Dermis blood vessel endothelial cell (primary cell): ENCODE measurements at regions not wholly inside any gene's neighbourhood (a gene's known extent, or its start where the extent isn't known, plus 50 kb on each side); places are given as distances from the start of the nearest gene placed in this dataset.
"Not testable (repeated sequence)": the region's sequence is repeated elsewhere in the genome, so short reads cannot be mapped to it uniquely, and the experiment has no call there.

ENCODE experiments used
- DNase-seq: peaks from one replicate; pipeline ENCODE4 v3.0.0; 2010

- no peak for DNase-seq
Measured at GRCh38 chrX:129158505-129158904, 364.8 kb downstream of the SMARCA1 start.

- DNase-seq: no peak
Measured at GRCh38 chrX:129145840-129146272, 377.4 kb downstream of the SMARCA1 start.

- no peak for DNase-seq
Measured at GRCh38 chrX:129145385-129145784, 377.9 kb downstream of the SMARCA1 start.

GRCh38 chrX:129144172-129145038 lies 378.9 kb downstream of the SMARCA1 start:
- DNase-seq: no peak

- no peak for DNase-seq
Measured at GRCh38 chrX:129139837-129140598, 383.3 kb downstream of the SMARCA1 start.

GRCh38 chrX:129125122-129125914 lies 398.0 kb downstream of the SMARCA1 start:
- no peak for DNase-seq

- no peak for DNase-seq
Measured at GRCh38 chrX:129123795-129124194, 399.5 kb downstream of the SMARCA1 start.

- no peak for DNase-seq
Measured at GRCh38 chrX:129116676-129117470, 406.4 kb downstream of the SMARCA1 start.

- no peak for DNase-seq
Measured at GRCh38 chrX:129115935-129116334, 407.4 kb downstream of the SMARCA1 start.

GRCh38 chrX:129115104-129115503 lies 408.2 kb downstream of the SMARCA1 start:
- peak; percentile 1 for DNase-seq

- DNase-seq: no peak
Measured at GRCh38 chrX:129111081-129111798, 412.1 kb downstream of the SMARCA1 start.

GRCh38 chrX:129108936-129109335 lies 414.4 kb downstream of the SMARCA1 start:
- no peak for DNase-seq

GRCh38 chrX:129099207-129099606 lies 424.1 kb downstream of the SMARCA1 start:
- DNase-seq: no peak

GRCh38 chrX:129097668-129098067 lies 425.6 kb downstream of the SMARCA1 start:
- no peak for DNase-seq

GRCh38 chrX:129093706-129094105 lies 429.6 kb downstream of the SMARCA1 start:
- DNase-seq: no peak

GRCh38 chrX:129092757-129093156 lies 430.5 kb downstream of the SMARCA1 start:
- DNase-seq: no peak

- DNase-seq: no peak
Measured at GRCh38 chrX:129092242-129092641, 431.0 kb downstream of the SMARCA1 start.

GRCh38 chrX:129091097-129091496 lies 432.2 kb downstream of the SMARCA1 start:
- DNase-seq: no peak

- DNase-seq: no peak
Measured at GRCh38 chrX:129086802-129087201, 436.5 kb downstream of the SMARCA1 start.

- DNase-seq: not testable (repeated sequence)
Measured at GRCh38 chrX:129084291-129084690, 439.0 kb downstream of the SMARCA1 start.

GRCh38 chrX:129077424-129078170 lies 445.7 kb downstream of the SMARCA1 start:
- DNase-seq: no peak
